ENCODE measurements at regions not wholly inside any gene's neighbourhood (a gene's known extent, or its start where the extent isn't known, plus 50 kb on each side); places are given as distances from the start of the nearest gene placed in this dataset.
A peak's percentile ranks its signal among the peaks of the same experiment; 100 is the strongest.

- DNase-seq, result no peak
These were observed 470.7 kb downstream of the SOX9 start for GRCh38 chr17:72591289-72592241.

- peak; percentile 26 to 68 for DNase-seq
These were observed 471.6 kb downstream of the SOX9 start for GRCh38 chr17:72592242-72592966.

- no peak for DNase-seq
These were observed 472.1 kb downstream of the SOX9 start for GRCh38 chr17:72592967-72593325.

GRCh38 chr17:72594248-72594647 lies 473.4 kb downstream of the SOX9 start:
- DNase-seq, result no peak

Data from SW 1271 (cell line).